Nephron (organoid): ENCODE measurements at regions not wholly inside any gene's neighbourhood (a gene's known extent, or its start where the extent isn't known, plus 50 kb on each side); places are given as distances from the start of the nearest gene placed in this dataset.

Experiments used
- H3K27ac Mint-ChIP-seq, 3 experiments: 2 replicates each; pipeline ENCODE4 v1.8.0; 2020; ENCODE audit warnings: mixed read lengths in 3 of 3, mild to moderate bottlenecking in 2 of 3, moderate library complexity in 1 of 3
- H3K27me3 Mint-ChIP-seq: 2 replicates; pipeline ENCODE4 v1.8.0; 2021; ENCODE audit warnings: low read depth, mild to moderate bottlenecking, moderate library complexity, mixed read lengths
- H3K36me3 Mint-ChIP-seq: 2 replicates; pipeline ENCODE4 v1.8.0; 2020; ENCODE audit warnings: low read depth, mixed read lengths
- H3K4me1 Mint-ChIP-seq: 2 replicates; pipeline ENCODE4 v1.8.0; 2020; ENCODE audit warnings: mixed read lengths
- H3K4me3 Mint-ChIP-seq, 3 experiments: 2 replicates each; pipeline ENCODE4 v1.8.0; 2020; ENCODE audit warnings: mild to moderate bottlenecking in 3 of 3, mixed read lengths in 3 of 3, moderate library complexity in 2 of 3
- H3K9me3 Mint-ChIP-seq: 2 replicates; pipeline ENCODE4 v1.8.0; 2020; ENCODE audit warnings: mixed read lengths
- CTCF ChIP-seq, 3 experiments: fragments of 200-600 bp; sonication (generic); IDR thresholded peaks; one replicate each; pipeline ENCODE4 v1.5.0; 2021; ENCODE audit warnings: antibody characterized with exemption in 3 of 3; ENCODE audit not compliant: unreplicated experiment in 3 of 3

GRCh38 chr18:78561757-78562510 lies 417.7 kb upstream of the SALL3 start:
- no peak for TF ChIP-seq CTCF (IDR thresholded peaks at IDR 0.05; ENCODE audit: unreplicated experiment in 3 of 3)
- no peaks in the 10 kb centered on the region for H3K9me3 Mint-ChIP-seq
- H3K4me1 Mint-ChIP-seq = no peaks in the 10 kb centered on the region
- no peak overlapping the region for H3K27ac Mint-ChIP-seq
- peaks cover 21% of the 10 kb centered on the region for H3K27me3 Mint-ChIP-seq
- H3K4me3 Mint-ChIP-seq = no peak overlapping the region
- no peaks in the 10 kb centered on the region for H3K36me3 Mint-ChIP-seq

- no peak for TF ChIP-seq CTCF (IDR thresholded peaks at IDR 0.05; ENCODE audit: unreplicated experiment in 3 of 3)
- Mint-ChIP-seq H3K27ac (no peak overlapping the region), H3K4me3 (no peak overlapping the region), H3K27me3 (peaks cover 21% of the 10 kb centered on the region), H3K36me3 (no peaks in the 10 kb centered on the region), H3K4me1 (no peaks in the 10 kb centered on the region), H3K9me3 (peaks cover 4% of the 10 kb centered on the region)
Observed at GRCh38 chr18:78562531-78562961, 417.1 kb upstream of the SALL3 start.

- H3K27me3 Mint-ChIP-seq = peaks cover 15% of the 10 kb centered on the region
Observed at GRCh38 chr18:78563110-78563509, 416.5 kb upstream of the SALL3 start.

GRCh38 chr18:78564030-78564429 lies 415.6 kb upstream of the SALL3 start:
- Mint-ChIP-seq H3K36me3 (no peaks in the 10 kb centered on the region), H3K4me3 (no peak overlapping the region), H3K9me3 (peaks cover 12% of the 10 kb centered on the region), H3K27ac (no peak overlapping the region), H3K4me1 (no peaks in the 10 kb centered on the region), H3K27me3 (peaks cover 13% of the 10 kb centered on the region)
- no peak for TF ChIP-seq CTCF (IDR thresholded peaks at IDR 0.05; ENCODE audit: unreplicated experiment in 3 of 3)

More at GRCh38 chr18:78563110-78563509, 416.5 kb upstream of the SALL3 start:
- H3K36me3 Mint-ChIP-seq = no peaks in the 10 kb centered on the region
- H3K9me3 Mint-ChIP-seq = peaks cover 6% of the 10 kb centered on the region
- TF ChIP-seq CTCF (IDR thresholded peaks at IDR 0.05; ENCODE audit: unreplicated experiment in 3 of 3) = no peak
- no peak overlapping the region for H3K27ac Mint-ChIP-seq
- no peaks in the 10 kb centered on the region for H3K4me1 Mint-ChIP-seq
- no peak overlapping the region for H3K4me3 Mint-ChIP-seq

GRCh38 chr18:78564518-78564917 lies 415.1 kb upstream of the SALL3 start:
- Mint-ChIP-seq H3K36me3 (no peaks in the 10 kb centered on the region), H3K27me3 (peaks cover 13% of the 10 kb centered on the region), H3K9me3 (peaks cover 12% of the 10 kb centered on the region), H3K4me1 (no peaks in the 10 kb centered on the region), H3K27ac (no peak overlapping the region), H3K4me3 (no peak overlapping the region)
- TF ChIP-seq CTCF (IDR thresholded peaks at IDR 0.05; ENCODE audit: unreplicated experiment in 3 of 3) = no peak

DNA sequence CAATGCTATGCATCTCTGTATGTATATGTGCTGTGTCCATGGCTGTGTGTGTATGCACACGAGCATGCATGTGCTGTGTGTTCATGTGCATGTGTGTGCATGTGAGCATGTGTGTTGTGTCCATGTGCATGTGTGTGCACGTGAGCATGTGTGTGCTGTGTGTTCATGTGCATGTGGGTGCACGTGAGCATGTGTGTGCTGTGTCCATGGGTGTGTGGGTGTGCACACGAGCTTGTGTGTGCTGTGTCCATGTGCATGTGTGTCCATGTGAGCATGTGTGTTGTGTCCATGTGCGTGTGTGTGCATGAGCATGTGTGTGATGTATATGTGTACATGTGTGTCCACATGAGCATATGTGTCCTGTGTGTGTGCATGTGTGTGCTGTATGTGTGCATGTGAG lies 414.4 kb upstream of the SALL3 start:
- H3K27me3 Mint-ChIP-seq = peaks cover 10% of the 10 kb centered on the region
- TF ChIP-seq CTCF (IDR thresholded peaks at IDR 0.05; ENCODE audit: unreplicated experiment in 3 of 3) = no peak
- no peak overlapping the region for H3K4me3 Mint-ChIP-seq
- no peaks in the 10 kb centered on the region for H3K4me1 Mint-ChIP-seq
- H3K27ac Mint-ChIP-seq = no peak overlapping the region
- peaks cover 18% of the 10 kb centered on the region for H3K9me3 Mint-ChIP-seq
- no peaks in the 10 kb centered on the region for H3K36me3 Mint-ChIP-seq
